Eye (tissue), 1 donor: ENCODE measurements at regions not wholly inside any gene's neighbourhood (a gene's known extent, or its start where the extent isn't known, plus 50 kb on each side); places are given as distances from the start of the nearest gene placed in this dataset.
A peak's percentile ranks its signal among the peaks of the same experiment; 100 is the strongest.

Experiments used
- DNase-seq: peaks from one replicate; pipeline ENCODE4 v3.0.0-alpha.2; 2015

GRCh38 chr12:124686370-124687173, 119.2 kb upstream of the NCOR2 start:
- peak; percentile 23 for DNase-seq

GRCh38 chr12:124685689-124686369, 118.4 kb upstream of the NCOR2 start:
- peak; percentile 46 for DNase-seq

- DNase-seq, result peak; percentile 57
These were observed 117.7 kb upstream of the NCOR2 start for GRCh38 chr12:124684971-124685688.

GRCh38 chr12:124684496-124684895, 117.1 kb upstream of the NCOR2 start:
- no peak for DNase-seq

GRCh38 chr12:124683152-124684124, 116.0 kb upstream of the NCOR2 start:
- peak; percentile 52 for DNase-seq

- no peak for DNase-seq
These were observed 115.2 kb upstream of the NCOR2 start for GRCh38 chr12:124682425-124683151.

- peak; percentile 58 for DNase-seq
These were observed 114.5 kb upstream of the NCOR2 start for GRCh38 chr12:124681779-124682391.

- peak; percentile 69 for DNase-seq
These were observed 113.7 kb upstream of the NCOR2 start for GRCh38 chr12:124680863-124681778.

GRCh38 chr12:124679533-124680371, 112.3 kb upstream of the NCOR2 start:
- no peak for DNase-seq

GRCh38 chr12:124679047-124679446, 111.6 kb upstream of the NCOR2 start:
- DNase-seq, result no peak

- peak; percentile 89 for DNase-seq
These were observed 111.0 kb upstream of the NCOR2 start for GRCh38 chr12:124678421-124678893.

GRCh38 chr12:124677552-124678356, 110.3 kb upstream of the NCOR2 start:
- peak; percentile 48 for DNase-seq

GRCh38 chr12:124676714-124677462, 109.5 kb upstream of the NCOR2 start:
- peak; percentile 38 for DNase-seq

- peak; percentile 83 for DNase-seq
These were observed 108.7 kb upstream of the NCOR2 start for GRCh38 chr12:124675881-124676713.

- DNase-seq, result no peak
These were observed 107.5 kb upstream of the NCOR2 start for GRCh38 chr12:124674937-124675336.
